ENCODE measurements at regions not wholly inside any gene's neighbourhood (a gene's known extent, or its start where the extent isn't known, plus 50 kb on each side); places are given as distances from the start of the nearest gene placed in this dataset.

GRCh38 chr6:145405006-145405551, 330.2 kb downstream of the EPM2A start:
- no peak overlapping the region for H3K4me3 Mint-ChIP-seq
- no peak for DNase-seq
- no peaks in the 10 kb centered on the region for H3K4me1 Mint-ChIP-seq (ENCODE audit: low read depth)
- no peak for TF ChIP-seq CTCF (IDR thresholded peaks at IDR 0.05)
- no peaks in the 10 kb centered on the region; the same call in 1 of the 2 replicates for H3K27me3 Mint-ChIP-seq (ENCODE audit: insufficient read depth)
- H3K9me3 Mint-ChIP-seq: no peaks in the 10 kb centered on the region
- no peaks in the 10 kb centered on the region for H3K36me3 Mint-ChIP-seq (ENCODE audit: low read depth)
- no peak overlapping the region for H3K27ac Mint-ChIP-seq

GRCh38 chr6:145406783-145407182, 328.5 kb downstream of the EPM2A start:
- no peak for TF ChIP-seq CTCF (IDR thresholded peaks at IDR 0.05)
- H3K27ac Mint-ChIP-seq: no peak overlapping the region
- DNase-seq: no peak
- H3K36me3 Mint-ChIP-seq (ENCODE audit: low read depth): no peaks in the 10 kb centered on the region
- H3K9me3 Mint-ChIP-seq: no peaks in the 10 kb centered on the region
- no peaks in the 10 kb centered on the region; the same call in 1 of the 2 replicates for H3K27me3 Mint-ChIP-seq (ENCODE audit: insufficient read depth)
- no peak overlapping the region for H3K4me3 Mint-ChIP-seq
- no peaks in the 10 kb centered on the region for H3K4me1 Mint-ChIP-seq (ENCODE audit: low read depth)

- DNase-seq: no peak
- no peak for TF ChIP-seq CTCF (IDR thresholded peaks at IDR 0.05)
- Mint-ChIP-seq H3K9me3 (0 out of 2 replicates have a peak, but pooled peaks cover 3% of the 10 kb centered on the region), H3K4me3 (no peak overlapping the region), H3K27me3 (ENCODE audit: insufficient read depth) (no peaks in the 10 kb centered on the region), H3K27ac (no peak overlapping the region), H3K4me1 (ENCODE audit: low read depth) (no peaks in the 10 kb centered on the region), H3K36me3 (ENCODE audit: low read depth) (no peaks in the 10 kb centered on the region)
These were observed 319.7 kb downstream of the EPM2A start for GRCh38 chr6:145415616-145416015.

GRCh38 chr6:145420599-145420998, 314.7 kb downstream of the EPM2A start:
- Mint-ChIP-seq H3K4me1 (ENCODE audit: low read depth) (no peaks in the 10 kb centered on the region), H3K27ac (no peak overlapping the region), H3K27me3 (ENCODE audit: insufficient read depth) (no peaks in the 10 kb centered on the region), H3K9me3 (0 out of 2 replicates have a peak, but pooled peaks cover 3% of the 10 kb centered on the region), H3K4me3 (no peak overlapping the region), H3K36me3 (ENCODE audit: low read depth) (no peaks in the 10 kb centered on the region)
- TF ChIP-seq CTCF (IDR thresholded peaks at IDR 0.05): no peak
- no peak for DNase-seq

GRCh38 chr6:145423936-145424335, 311.4 kb downstream of the EPM2A start:
- no peaks in the 10 kb centered on the region for H3K36me3 Mint-ChIP-seq (ENCODE audit: low read depth)
- DNase-seq: no peak
- no peak overlapping the region for H3K4me3 Mint-ChIP-seq
- no peaks in the 10 kb centered on the region for H3K9me3 Mint-ChIP-seq
- H3K27me3 Mint-ChIP-seq (ENCODE audit: insufficient read depth): peaks cover 2% of the 10 kb centered on the region; the same call in 1 of the 2 replicates
- no peaks in the 10 kb centered on the region for H3K4me1 Mint-ChIP-seq (ENCODE audit: low read depth)
- no peak overlapping the region for H3K27ac Mint-ChIP-seq
- no peak for TF ChIP-seq CTCF (IDR thresholded peaks at IDR 0.05)

- Mint-ChIP-seq H3K27me3 (ENCODE audit: insufficient read depth) (peaks cover 2% of the 10 kb centered on the region; the same call in 1 of the 2 replicates), H3K27ac (no peak overlapping the region)
These were observed 308.1 kb downstream of the EPM2A start for GRCh38 chr6:145427232-145427631.

More at GRCh38 chr6:145427232-145427631, 308.1 kb downstream of the EPM2A start:
- TF ChIP-seq CTCF (IDR thresholded peaks at IDR 0.05): no peak
- no peak for DNase-seq
- Mint-ChIP-seq H3K9me3 (no peaks in the 10 kb centered on the region), H3K4me1 (ENCODE audit: low read depth) (no peaks in the 10 kb centered on the region), H3K4me3 (no peak overlapping the region), H3K36me3 (ENCODE audit: low read depth) (no peaks in the 10 kb centered on the region)

All from HFFc6 (cell line).